ENCODE measurements at regions not wholly inside any gene's neighbourhood (a gene's known extent, or its start where the extent isn't known, plus 50 kb on each side); places are given as distances from the start of the nearest gene placed in this dataset.

DNA sequence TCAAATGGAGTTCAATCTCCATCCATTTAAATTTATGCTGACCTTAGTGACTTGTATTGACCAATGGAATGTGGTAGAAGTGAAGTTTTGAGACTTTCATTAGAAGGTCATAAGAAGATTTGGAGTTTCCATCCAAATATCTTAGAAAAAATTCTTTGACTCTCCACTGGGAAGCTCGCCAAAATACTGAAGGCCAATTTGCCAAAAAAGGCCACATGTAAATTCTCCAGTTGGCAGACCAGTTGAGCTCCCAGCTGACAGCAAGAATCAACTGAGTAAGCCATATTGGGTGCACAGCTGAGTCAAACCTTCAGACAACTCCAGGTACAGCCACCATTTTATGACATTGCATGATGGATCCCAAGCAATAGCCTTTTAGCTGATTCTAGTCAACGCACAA, 228.3 kb upstream of the SETBP1 start:
- TF ChIP-seq CTCF (conservative IDR thresholded peaks at IDR 0.05) (no peak), ZFX (IDR thresholded peaks at IDR 0.05) (no peak)
